ENCODE measurements at regions not wholly inside any gene's neighbourhood (a gene's known extent, or its start where the extent isn't known, plus 50 kb on each side); places are given as distances from the start of the nearest gene placed in this dataset.

GRCh38 chr16:64531401-64531800 is 590.5 kb downstream of the CDH11 start:
- no peak for TF ChIP-seq CTCF (IDR thresholded peaks at IDR 0.05; ENCODE audit: low read depth, low read length)
- H3K27ac ChIP-seq: no peak overlapping the region
- no peak overlapping the region for H3K4me3 ChIP-seq (ENCODE audit: low read depth, low read length)
- no peak for DNase-seq
- no peaks in the 10 kb centered on the region for H3K36me3 ChIP-seq
- no peaks in the 10 kb centered on the region for H3K9me3 ChIP-seq (ENCODE audit: severe bottlenecking)
- H3K27me3 ChIP-seq (ENCODE audit: insufficient read depth, low read depth, severe bottlenecking): no peaks in the 10 kb centered on the region

- Histone ChIP-seq H3K4me3 (ENCODE audit: low read depth, low read length) (no peak overlapping the region), H3K36me3 (no peaks in the 10 kb centered on the region), H3K27ac (no peak overlapping the region), H3K27me3 (ENCODE audit: insufficient read depth, low read depth, severe bottlenecking) (no peaks in the 10 kb centered on the region), H3K9me3 (ENCODE audit: severe bottlenecking) (no peaks in the 10 kb centered on the region)
- DNase-seq: no peak
- TF ChIP-seq CTCF (IDR thresholded peaks at IDR 0.05; ENCODE audit: low read depth, low read length): no peak
These were observed 599.3 kb downstream of the CDH11 start for GRCh38 chr16:64522548-64522947.

- Histone ChIP-seq H3K27ac (no peak overlapping the region), H3K4me3 (ENCODE audit: low read depth, low read length) (no peak overlapping the region), H3K9me3 (ENCODE audit: severe bottlenecking) (no peaks in the 10 kb centered on the region), H3K27me3 (ENCODE audit: insufficient read depth, low read depth, severe bottlenecking) (no peaks in the 10 kb centered on the region), H3K36me3 (no peaks in the 10 kb centered on the region)
- TF ChIP-seq CTCF (IDR thresholded peaks at IDR 0.05; ENCODE audit: low read depth, low read length): no peak
- DNase-seq: no peak
These were observed 608.0 kb downstream of the CDH11 start for GRCh38 chr16:64513871-64514270.

- no peak for DNase-seq
- Histone ChIP-seq H3K9me3 (ENCODE audit: severe bottlenecking) (no peaks in the 10 kb centered on the region), H3K36me3 (no peaks in the 10 kb centered on the region), H3K27ac (no peak overlapping the region), H3K4me3 (ENCODE audit: low read depth, low read length) (no peak overlapping the region), H3K27me3 (ENCODE audit: insufficient read depth, low read depth, severe bottlenecking) (no peaks in the 10 kb centered on the region)
- TF ChIP-seq CTCF (IDR thresholded peaks at IDR 0.05; ENCODE audit: low read depth, low read length): no peak
These were observed 614.4 kb downstream of the CDH11 start for GRCh38 chr16:64507240-64508024.

GRCh38 chr16:64499211-64499610 is 622.7 kb downstream of the CDH11 start:
- no peaks in the 10 kb centered on the region for H3K27me3 ChIP-seq (ENCODE audit: insufficient read depth, low read depth, severe bottlenecking)
- H3K27ac ChIP-seq: no peak overlapping the region
- no peaks in the 10 kb centered on the region for H3K9me3 ChIP-seq (ENCODE audit: severe bottlenecking)
- TF ChIP-seq CTCF (IDR thresholded peaks at IDR 0.05; ENCODE audit: low read depth, low read length): no peak
- no peaks in the 10 kb centered on the region for H3K36me3 ChIP-seq
- H3K4me3 ChIP-seq (ENCODE audit: low read depth, low read length): no peak overlapping the region
- no peak for DNase-seq

- no peak for TF ChIP-seq CTCF (IDR thresholded peaks at IDR 0.05; ENCODE audit: low read depth, low read length)
- Histone ChIP-seq H3K36me3 (no peaks in the 10 kb centered on the region), H3K27me3 (ENCODE audit: insufficient read depth, low read depth, severe bottlenecking) (no peaks in the 10 kb centered on the region), H3K27ac (no peak overlapping the region), H3K4me3 (ENCODE audit: low read depth, low read length) (no peak overlapping the region), H3K9me3 (ENCODE audit: severe bottlenecking) (no peaks in the 10 kb centered on the region)
- no peak for DNase-seq
These were observed 623.5 kb downstream of the CDH11 start for GRCh38 chr16:64498363-64498762.
